Fibroblast of skin of right quadriceps (primary cell): ENCODE measurements at regions not wholly inside any gene's neighbourhood (a gene's known extent, or its start where the extent isn't known, plus 50 kb on each side); places are given as distances from the start of the nearest gene placed in this dataset.

Experiments used
- DNase-seq: peaks from one replicate; pipeline ENCODE4 v3.0.0-alpha.2; 2013

GRCh38 chr20:39603219-39603618 lies 641.1 kb downstream of the DHX35 start:
- no peak for DNase-seq

GRCh38 chr20:39602649-39603048 lies 640.5 kb downstream of the DHX35 start:
- no peak for DNase-seq

GRCh38 chr20:39600871-39601270 lies 638.7 kb downstream of the DHX35 start:
- DNase-seq = no peak

- no peak for DNase-seq
Observed at GRCh38 chr20:39600156-39600555, 638.0 kb downstream of the DHX35 start.

- no peak for DNase-seq
Observed at GRCh38 chr20:39596554-39596953, 634.4 kb downstream of the DHX35 start.

- no peak for DNase-seq
Observed at GRCh38 chr20:39592371-39592770, 630.2 kb downstream of the DHX35 start.

GRCh38 chr20:39588148-39588757 lies 626.1 kb downstream of the DHX35 start:
- no peak for DNase-seq

- DNase-seq = no peak
Observed at GRCh38 chr20:39581034-39581433, 618.9 kb downstream of the DHX35 start.

GRCh38 chr20:39576771-39577170 lies 614.6 kb downstream of the DHX35 start:
- peak; percentile 22 for DNase-seq

- DNase-seq = no peak
Observed at GRCh38 chr20:39574061-39574460, 611.9 kb downstream of the DHX35 start.

GRCh38 chr20:39571171-39571570 lies 609.0 kb downstream of the DHX35 start:
- no peak for DNase-seq

GRCh38 chr20:39568109-39568508 lies 606.0 kb downstream of the DHX35 start:
- DNase-seq = no peak

- no peak for DNase-seq
Observed at GRCh38 chr20:39563349-39563748, 601.2 kb downstream of the DHX35 start.

GRCh38 chr20:39554341-39554740 lies 592.2 kb downstream of the DHX35 start:
- no peak for DNase-seq

- no peak for DNase-seq
Observed at GRCh38 chr20:39553120-39553519, 591.0 kb downstream of the DHX35 start.

GRCh38 chr20:39549733-39550132 lies 587.6 kb downstream of the DHX35 start:
- no peak for DNase-seq

- no peak for DNase-seq
Observed at GRCh38 chr20:39547546-39548408, 585.6 kb downstream of the DHX35 start.

GRCh38 chr20:39541136-39541803 lies 579.1 kb downstream of the DHX35 start:
- no peak for DNase-seq

GRCh38 chr20:39538317-39538716 lies 576.2 kb downstream of the DHX35 start:
- DNase-seq = no peak

- DNase-seq = no peak
Observed at GRCh38 chr20:39535301-39535700, 573.2 kb downstream of the DHX35 start.

GRCh38 chr20:39534846-39535245 lies 572.7 kb downstream of the DHX35 start:
- DNase-seq = no peak

- no peak for DNase-seq
Observed at GRCh38 chr20:39533858-39534257, 571.7 kb downstream of the DHX35 start.

- DNase-seq = no peak
Observed at GRCh38 chr20:39532205-39532604, 570.1 kb downstream of the DHX35 start.

GRCh38 chr20:39528436-39528835 lies 566.3 kb downstream of the DHX35 start:
- no peak for DNase-seq
